RWPE1 (cell line): ENCODE measurements at regions not wholly inside any gene's neighbourhood (a gene's known extent, or its start where the extent isn't known, plus 50 kb on each side); places are given as distances from the start of the nearest gene placed in this dataset.

Experiments used
- CTCF ChIA-PET: fragments of 350-600 bp; sonication (Branson Sonifier 250); formaldehyde crosslinking; extraction: SDS; loops from one replicate; lab custom pipeline; 2021; lab: Yijun Ruan, JAX
- POLR2A ChIA-PET: fragments of 400-600 bp; formaldehyde crosslinking; extraction: SDS; loops from one replicate; lab custom pipeline; 2020; ENCODE audit warnings: antibody characterized with exemption; ENCODE audit not compliant: low non-redundant PET; lab: Yijun Ruan, JAX
- DNase-seq: peaks from one replicate; pipeline ENCODE4 v3.0.0; 2012; ENCODE audit warnings: low spot score
- H3K27ac ChIP-seq: fragments of 450-650 bp; 2 replicates; pipeline ENCODE4 v1.5.1; 2017
- TF ChIP-seq, protein P1 (sequence below): fragments of 450-650 bp; conservative IDR thresholded peaks from 2 replicates; pipeline ENCODE4 v1.5.1; 2017; ENCODE audit warnings: low read depth, mild to moderate bottlenecking

- DNase-seq: no peak
- no peak overlapping the region for H3K27ac ChIP-seq
- ChIA-PET CTCF (no interaction called here), POLR2A (no interaction called here)
- TF ChIP-seq, protein P1, sequence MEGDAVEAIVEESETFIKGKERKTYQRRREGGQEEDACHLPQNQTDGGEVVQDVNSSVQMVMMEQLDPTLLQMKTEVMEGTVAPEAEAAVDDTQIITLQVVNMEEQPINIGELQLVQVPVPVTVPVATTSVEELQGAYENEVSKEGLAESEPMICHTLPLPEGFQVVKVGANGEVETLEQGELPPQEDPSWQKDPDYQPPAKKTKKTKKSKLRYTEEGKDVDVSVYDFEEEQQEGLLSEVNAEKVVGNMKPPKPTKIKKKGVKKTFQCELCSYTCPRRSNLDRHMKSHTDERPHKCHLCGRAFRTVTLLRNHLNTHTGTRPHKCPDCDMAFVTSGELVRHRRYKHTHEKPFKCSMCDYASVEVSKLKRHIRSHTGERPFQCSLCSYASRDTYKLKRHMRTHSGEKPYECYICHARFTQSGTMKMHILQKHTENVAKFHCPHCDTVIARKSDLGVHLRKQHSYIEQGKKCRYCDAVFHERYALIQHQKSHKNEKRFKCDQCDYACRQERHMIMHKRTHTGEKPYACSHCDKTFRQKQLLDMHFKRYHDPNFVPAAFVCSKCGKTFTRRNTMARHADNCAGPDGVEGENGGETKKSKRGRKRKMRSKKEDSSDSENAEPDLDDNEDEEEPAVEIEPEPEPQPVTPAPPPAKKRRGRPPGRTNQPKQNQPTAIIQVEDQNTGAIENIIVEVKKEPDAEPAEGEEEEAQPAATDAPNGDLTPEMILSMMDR: no peak
Measured at GRCh38 chr4:120481756-120482155, 415.1 kb upstream of the MAD2L1 start.

DNA sequence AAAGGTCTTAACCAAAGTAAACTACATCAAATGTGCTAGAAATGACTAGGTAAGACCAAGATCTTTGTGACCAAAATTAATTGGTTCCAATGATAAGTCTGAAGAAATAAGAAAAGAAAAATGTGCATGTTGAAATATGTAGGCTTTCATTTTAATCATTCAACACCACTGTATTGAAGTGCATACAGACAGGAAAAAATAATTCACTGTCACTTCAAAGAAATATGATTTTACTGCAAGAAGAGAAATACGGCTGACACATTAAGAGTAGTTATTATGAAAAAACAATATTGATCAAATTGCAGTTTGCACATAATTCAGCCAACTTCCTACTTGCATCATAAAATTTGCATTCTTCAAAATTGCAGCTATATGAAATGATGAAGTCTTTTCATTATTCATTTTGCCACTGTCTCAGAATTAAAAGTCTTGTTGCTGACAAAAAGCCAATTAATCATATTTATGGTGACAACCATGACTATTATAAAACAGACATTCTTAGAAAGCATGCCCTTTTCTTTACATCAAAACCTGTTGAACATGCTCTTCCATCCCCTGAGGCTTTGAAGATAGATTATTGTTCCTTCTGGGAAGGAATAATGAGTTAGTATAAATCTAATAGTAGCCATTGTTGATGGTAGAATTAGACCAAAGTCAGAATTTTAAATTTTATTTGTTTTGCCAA, 405.9 kb upstream of the MAD2L1 start:
- CTCF ChIA-PET: no interaction called here
- TF ChIP-seq, protein P1: no peak
- POLR2A ChIA-PET: no interaction called here
- no peak for DNase-seq
- H3K27ac ChIP-seq: no peak overlapping the region

DNA sequence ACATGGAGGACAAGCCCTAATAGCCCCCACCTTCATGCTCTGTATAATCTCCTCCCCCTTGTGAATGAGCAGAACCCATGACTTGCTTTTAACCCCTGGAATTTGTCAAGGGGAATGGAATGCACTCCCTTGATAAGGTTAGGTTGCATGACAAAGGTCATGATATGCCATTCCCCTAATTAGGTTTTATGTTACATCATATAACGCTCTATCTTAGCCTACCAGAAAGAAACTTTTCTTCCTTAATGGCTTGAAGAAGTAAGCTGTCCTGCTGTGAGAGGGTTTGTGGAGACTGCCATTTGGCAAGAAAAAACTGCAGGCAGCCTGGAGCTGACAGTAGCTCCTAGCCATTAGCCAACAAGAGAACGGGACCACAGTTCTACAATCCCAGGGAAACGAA, 399.8 kb upstream of the MAD2L1 start:
- DNase-seq: no peak
- H3K27ac ChIP-seq: no peak overlapping the region
- CTCF ChIA-PET: no interaction called here
- POLR2A ChIA-PET: no interaction called here
- TF ChIP-seq, protein P1: no peak

- ChIA-PET POLR2A (no interaction called here), CTCF (no interaction called here)
- no peak overlapping the region for H3K27ac ChIP-seq
- TF ChIP-seq, protein P1: no peak
- DNase-seq: no peak
Measured at GRCh38 chr4:120454788-120455187, 388.1 kb upstream of the MAD2L1 start.

DNA sequence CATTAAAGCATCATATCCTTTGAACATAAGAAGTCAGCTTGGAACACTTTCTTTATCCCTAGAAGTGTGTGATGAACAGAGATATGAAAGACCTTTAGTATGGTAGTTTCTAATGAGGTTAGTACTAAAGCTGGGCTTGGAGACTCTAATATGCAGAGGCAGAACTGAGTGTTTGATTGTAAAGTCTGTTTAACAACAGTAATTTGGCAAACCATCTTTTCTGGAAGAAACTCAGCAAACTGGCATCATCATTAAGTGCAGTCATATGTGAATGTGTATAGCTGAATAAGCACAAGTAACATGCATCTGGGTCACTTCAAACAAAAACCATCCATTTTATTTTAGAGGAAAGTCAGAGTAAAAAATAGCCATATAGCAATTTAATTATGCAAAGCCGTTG, 385.9 kb upstream of the MAD2L1 start:
- no peak overlapping the region for H3K27ac ChIP-seq
- TF ChIP-seq, protein P1: no peak
- ChIA-PET POLR2A (no interaction called here), CTCF (no interaction called here)
- no peak for DNase-seq

DNA sequence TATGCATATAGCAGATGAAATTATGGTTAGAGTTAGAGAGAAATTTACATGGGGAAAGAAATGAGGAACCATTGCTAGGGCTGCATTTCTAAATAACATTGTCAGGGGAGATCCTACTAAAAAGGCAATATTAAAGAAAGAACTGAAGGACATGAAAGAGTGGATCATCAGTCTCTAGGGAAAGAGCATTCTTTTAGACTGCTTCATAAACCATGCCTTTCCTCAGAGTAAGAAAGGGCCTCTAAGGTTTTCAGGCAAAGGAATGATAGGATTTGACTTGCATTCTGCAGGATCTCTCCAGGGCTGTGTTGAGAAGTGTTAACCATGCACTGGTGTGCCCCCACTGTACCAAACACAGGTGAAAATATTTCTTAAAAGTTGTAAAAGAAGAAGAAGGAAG, 385.4 kb upstream of the MAD2L1 start:
- CTCF ChIA-PET: no interaction called here
- POLR2A ChIA-PET: no interaction called here
- TF ChIP-seq, protein P1: no peak
- no peak for DNase-seq
- H3K27ac ChIP-seq: no peak overlapping the region
